ENCODE measurements at regions not wholly inside any gene's neighbourhood (a gene's known extent, or its start where the extent isn't known, plus 50 kb on each side); places are given as distances from the start of the nearest gene placed in this dataset.
A peak's percentile ranks its signal among the peaks of the same experiment; 100 is the strongest.

- DNase-seq (ENCODE audit: low read depth, low spot score), result no peak
- no peak overlapping the region for H3K27ac ChIP-seq
These were observed 93.8 kb upstream of the MKI67 start for GRCh38 chr10:128220021-128220420.

GRCh38 chr10:128221117-128221516 lies 94.9 kb upstream of the MKI67 start:
- no peak overlapping the region for H3K27ac ChIP-seq
- DNase-seq (ENCODE audit: low read depth, low spot score), result no peak

- no peak overlapping the region for H3K27ac ChIP-seq
- DNase-seq (ENCODE audit: low read depth, low spot score), result no peak
These were observed 95.6 kb upstream of the MKI67 start for GRCh38 chr10:128221807-128222206.

GRCh38 chr10:128222332-128222849 lies 96.2 kb upstream of the MKI67 start:
- no peak for DNase-seq (ENCODE audit: low read depth, low spot score)
- H3K27ac ChIP-seq, result no peak overlapping the region

- DNase-seq (ENCODE audit: low read depth, low spot score), result no peak
- H3K27ac ChIP-seq, result no peak overlapping the region
These were observed 104.2 kb upstream of the MKI67 start for GRCh38 chr10:128230401-128230800.

- H3K27ac ChIP-seq, result no peak overlapping the region
- no peak for DNase-seq (ENCODE audit: low read depth, low spot score)
These were observed 107.2 kb upstream of the MKI67 start for GRCh38 chr10:128233422-128233821.

GRCh38 chr10:128237710-128238109 lies 111.5 kb upstream of the MKI67 start:
- DNase-seq (ENCODE audit: low read depth, low spot score), result no peak

GRCh38 chr10:128241023-128241422 lies 114.8 kb upstream of the MKI67 start:
- DNase-seq (ENCODE audit: low read depth, low spot score), result no peak
- H3K27ac ChIP-seq, result no peak overlapping the region

More at GRCh38 chr10:128237710-128238109, 111.5 kb upstream of the MKI67 start:
- H3K27ac ChIP-seq, result no peak overlapping the region

- H3K27ac ChIP-seq, result no peak overlapping the region
- DNase-seq (ENCODE audit: low read depth, low spot score), result no peak
These were observed 116.4 kb upstream of the MKI67 start for GRCh38 chr10:128242641-128243040.

- DNase-seq (ENCODE audit: low read depth, low spot score), result no peak
- no peak overlapping the region for H3K27ac ChIP-seq
These were observed 118.8 kb upstream of the MKI67 start for GRCh38 chr10:128245026-128245425.

GRCh38 chr10:128247576-128247975 lies 121.4 kb upstream of the MKI67 start:
- H3K27ac ChIP-seq, result no peak overlapping the region
- no peak for DNase-seq (ENCODE audit: low read depth, low spot score)

- H3K27ac ChIP-seq, result no peak overlapping the region
- DNase-seq (ENCODE audit: low read depth, low spot score), result no peak
These were observed 128.3 kb upstream of the MKI67 start for GRCh38 chr10:128254476-128254875.

- no peak for DNase-seq (ENCODE audit: low read depth, low spot score)
These were observed 131.2 kb upstream of the MKI67 start for GRCh38 chr10:128257428-128257827.

GRCh38 chr10:128258421-128258976 lies 132.3 kb upstream of the MKI67 start:
- no peak overlapping the region for H3K27ac ChIP-seq
- DNase-seq (ENCODE audit: low read depth, low spot score), result no peak

More at GRCh38 chr10:128257428-128257827, 131.2 kb upstream of the MKI67 start:
- no peak overlapping the region for H3K27ac ChIP-seq

- no peak for DNase-seq (ENCODE audit: low read depth, low spot score)
- no peak overlapping the region for H3K27ac ChIP-seq
These were observed 137.9 kb upstream of the MKI67 start for GRCh38 chr10:128263891-128264688.

- no peak for DNase-seq (ENCODE audit: low read depth, low spot score)
- H3K27ac ChIP-seq, result no peak overlapping the region
These were observed 139.4 kb upstream of the MKI67 start for GRCh38 chr10:128265596-128265995.

- no peak overlapping the region for H3K27ac ChIP-seq
- no peak for DNase-seq (ENCODE audit: low read depth, low spot score)
These were observed 141.4 kb upstream of the MKI67 start for GRCh38 chr10:128267581-128267980.

- H3K27ac ChIP-seq, result no peak overlapping the region
- DNase-seq (ENCODE audit: low read depth, low spot score), result no peak
These were observed 141.9 kb upstream of the MKI67 start for GRCh38 chr10:128268015-128268722.

- H3K27ac ChIP-seq, result no peak overlapping the region
- DNase-seq (ENCODE audit: low read depth, low spot score), result peak; percentile 22
These were observed 148.7 kb upstream of the MKI67 start for GRCh38 chr10:128274938-128275337.

- no peak for DNase-seq (ENCODE audit: low read depth, low spot score)
- no peak overlapping the region for H3K27ac ChIP-seq
These were observed 149.4 kb upstream of the MKI67 start for GRCh38 chr10:128275388-128276177.
